Thyroid gland (tissue), 4 donors: ENCODE measurements at regions not wholly inside any gene's neighbourhood (a gene's known extent, or its start where the extent isn't known, plus 50 kb on each side); places are given as distances from the start of the nearest gene placed in this dataset.

Experiments
- DNase-seq, 2 donors: peaks; one replicate each; pipeline ENCODE4 v3.0.0-alpha.2; 2019
- H3K27ac ChIP-seq, 3 donors: fragments of 200-600 bp; sonication (generic); 1 replicate in 2 of 3; 2 replicates in 1 of 3; pipeline ENCODE4 v1.5.1; 2016 to 2019; ENCODE audit warnings: mild to moderate bottlenecking in 1 of 3, moderate library complexity in 1 of 3
- H3K27me3 ChIP-seq: fragments of 200-600 bp; sonication (generic); one replicate; pipeline ENCODE4 v1.5.1; 2019
- H3K36me3 ChIP-seq, 2 donors: fragments of 200-600 bp; sonication (generic); one replicate each; pipeline ENCODE4 v1.5.1; 2016 to 2019
- H3K4me1 ChIP-seq, 2 donors: fragments of 200-600 bp; sonication (generic); one replicate each; pipeline ENCODE4 v1.5.1; 2017 to 2019
- H3K4me3 ChIP-seq, 3 donors: fragments of 200-600 bp; sonication (generic); replicated peaks in 1 of 3; 1 replicate in 2 of 3; 2 replicates in 1 of 3; pipeline ENCODE4 v1.5.1; 2016; ENCODE audit warnings: mild to moderate bottlenecking in 1 of 3
- H3K9me3 ChIP-seq: fragments of 200-600 bp; sonication (generic); one replicate; pipeline ENCODE4 v1.5.1; 2017
- CTCF ChIP-seq, 6 experiments: fragments of 200-600 bp in 3 of 6; fragments of 450-650 bp in 3 of 6; sonication (generic) in 3 of 6; IDR thresholded peaks; one replicate each; pipeline ENCODE4 v1.5.1; 2016 to 2019; ENCODE audit warnings: antibody characterized with exemption in 6 of 6, mild to moderate bottlenecking in 2 of 6, inconsistent platforms in 1 of 6, moderate library complexity in 1 of 6
- POLR2A ChIP-seq, 2 donors: fragments of 450-650 bp; IDR thresholded peaks; one replicate each; pipeline ENCODE4 v1.6.1; 2017; ENCODE audit warnings: antibody characterized with exemption in 2 of 2, mild to moderate bottlenecking in 2 of 2, moderate library complexity in 1 of 2
- whole genome bisulfite sequencing, 2 donors: methylation state at CpG; one replicate each; pipeline ENCODE4 v1.1.5; 2017; 5-methylcytosine and 5-hydroxymethylcytosine counted together
- intact Hi-C: fragments of 100-400 bp; cut with DNase I; formaldehyde crosslinking; loops from one replicate; pipeline ENCODE4 v1.15.1; 2023

- no peak for TF ChIP-seq POLR2A (IDR thresholded peaks at IDR 0.05)
- no peak for TF ChIP-seq CTCF (IDR thresholded peaks at IDR 0.05)
- Histone ChIP-seq H3K9me3 (no peaks in the 10 kb centered on the region), H3K36me3 (no peaks in the 10 kb centered on the region), H3K27ac (no peak overlapping the region), H3K4me1 (peaks cover 0 to 7% of the 10 kb centered on the region in 2 donors), H3K4me3 (no peak overlapping the region), H3K27me3 (no peaks in the 10 kb centered on the region)
- WGBS, 2 donors: 76% methylated on average over 6 of the region's 6 CpGs
- no peak for DNase-seq
- intact Hi-C loops: no loop called here
Measured at GRCh38 chr4:155603360-155603891, 63.2 kb upstream of the GUCY1A1 start.

DNA sequence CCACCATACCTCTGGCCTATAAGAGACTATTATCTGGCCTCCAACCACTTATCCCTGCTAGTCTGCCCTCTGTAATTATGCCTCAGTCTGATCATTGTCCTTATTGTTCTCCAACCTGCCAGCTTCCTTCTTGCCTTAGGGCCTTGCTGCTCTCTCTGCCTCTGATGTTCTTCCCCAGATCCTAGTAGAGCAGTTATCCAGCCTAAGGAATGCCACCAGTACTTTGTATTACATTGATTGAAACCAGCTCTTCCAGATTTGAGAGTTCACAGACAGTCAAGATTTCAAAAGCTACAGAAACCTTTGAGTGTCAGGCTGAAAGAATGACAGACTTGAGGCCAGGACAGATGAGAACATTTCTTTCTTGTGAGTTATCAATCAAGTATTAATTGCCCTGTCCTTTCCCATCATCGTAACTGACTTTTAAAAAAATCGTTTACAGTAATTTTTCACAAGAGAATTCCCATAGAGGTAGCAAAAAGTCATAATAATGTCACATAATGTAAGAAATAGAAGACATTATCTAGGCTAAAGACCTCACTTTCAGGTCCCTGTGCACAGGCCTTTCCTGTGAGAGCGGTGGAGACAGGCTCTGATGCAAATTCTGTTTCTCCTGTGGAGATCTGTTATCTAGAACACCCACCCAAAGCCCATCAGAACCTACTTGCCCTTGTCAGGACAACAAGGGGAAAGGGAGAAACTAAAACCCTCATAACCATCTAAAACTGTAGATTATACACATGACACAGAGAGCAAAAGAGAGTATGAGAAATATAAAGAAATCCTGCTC lies 64.1 kb upstream of the GUCY1A1 start:
- WGBS, 2 donors: 88 to 90% methylated on average over 3 of the region's 3 CpGs
- Histone ChIP-seq H3K27ac (no peak overlapping the region), H3K9me3 (no peaks in the 10 kb centered on the region), H3K27me3 (no peaks in the 10 kb centered on the region), H3K4me3 (no peak overlapping the region), H3K4me1 (peaks cover 0 to 7% of the 10 kb centered on the region in 2 donors), H3K36me3 (no peaks in the 10 kb centered on the region)
- TF ChIP-seq CTCF (IDR thresholded peaks at IDR 0.05) (no peak), POLR2A (IDR thresholded peaks at IDR 0.05) (no peak)
- intact Hi-C loops: no loop called here
- DNase-seq: no peak

GRCh38 chr4:155600244-155600643 lies 66.4 kb upstream of the GUCY1A1 start:
- WGBS, 2 donors: 95% methylated on average over 5 of the region's 5 CpGs
- no peak overlapping the region for H3K4me3 ChIP-seq

DNA sequence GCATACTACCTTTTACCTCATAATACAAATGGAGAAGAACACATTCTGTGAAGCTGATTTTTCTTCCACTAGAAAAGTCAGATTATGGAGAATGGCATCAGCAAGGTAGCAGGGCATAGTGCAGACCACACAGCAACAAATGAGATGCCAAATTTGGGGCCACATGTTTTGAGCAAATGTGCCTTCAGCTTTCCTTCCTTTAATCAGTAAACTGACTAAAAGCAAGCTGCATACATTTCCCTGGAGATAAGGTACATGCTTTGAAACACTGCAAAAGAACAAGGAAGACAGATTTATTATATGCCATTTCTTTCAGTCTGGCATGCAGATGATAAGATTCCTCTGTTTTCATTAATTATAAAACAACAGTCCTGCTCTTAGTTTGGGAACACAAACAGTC lies 67.1 kb upstream of the GUCY1A1 start:
- H3K27me3 ChIP-seq: no peaks in the 10 kb centered on the region
- no peak for DNase-seq
- peaks cover 0 to 6% of the 10 kb centered on the region in 2 donors for H3K4me1 ChIP-seq
- no peaks in the 10 kb centered on the region for H3K36me3 ChIP-seq
- intact Hi-C loops: no loop called here
- TF ChIP-seq POLR2A (IDR thresholded peaks at IDR 0.05): no peak
- TF ChIP-seq CTCF (IDR thresholded peaks at IDR 0.05): no peak
- H3K27ac ChIP-seq: no peak overlapping the region
- no peaks in the 10 kb centered on the region for H3K9me3 ChIP-seq
- no peak overlapping the region for H3K4me3 ChIP-seq

More at GRCh38 chr4:155600244-155600643, 66.4 kb upstream of the GUCY1A1 start:
- no peak overlapping the region for H3K27ac ChIP-seq
- no peaks in the 10 kb centered on the region for H3K27me3 ChIP-seq
- H3K9me3 ChIP-seq: no peaks in the 10 kb centered on the region
- H3K4me1 ChIP-seq: peaks cover 0 to 7% of the 10 kb centered on the region in 2 donors
- intact Hi-C loops: no loop called here
- H3K36me3 ChIP-seq: no peaks in the 10 kb centered on the region
- DNase-seq: no peak
- TF ChIP-seq POLR2A (IDR thresholded peaks at IDR 0.05): no peak
- TF ChIP-seq CTCF (IDR thresholded peaks at IDR 0.05): no peak

- H3K36me3 ChIP-seq: no peaks in the 10 kb centered on the region
- 86 to 87% methylated on average over 6 of the region's 6 CpGs for WGBS, 2 donors
- H3K9me3 ChIP-seq: no peaks in the 10 kb centered on the region
- TF ChIP-seq CTCF (IDR thresholded peaks at IDR 0.05) (no peak), POLR2A (IDR thresholded peaks at IDR 0.05) (no peak)
- H3K27ac ChIP-seq: no peak overlapping the region
- intact Hi-C loops: no loop called here
- H3K4me1 ChIP-seq: peaks cover 0 to under 1% of the 10 kb centered on the region in 2 donors
- no peaks in the 10 kb centered on the region for H3K27me3 ChIP-seq
- H3K4me3 ChIP-seq: no peak overlapping the region
- no peak for DNase-seq
Measured at GRCh38 chr4:155599085-155599484, 67.6 kb upstream of the GUCY1A1 start.
